Activated CD4-positive, alpha-beta T cell treated with anti-CD3 and anti-CD28 coated beads, Interleukin-2, amount 50 U/mL, for 4 hours (primary cell): ENCODE measurements at regions not wholly inside any gene's neighbourhood (a gene's known extent, or its start where the extent isn't known, plus 50 kb on each side); places are given as distances from the start of the nearest gene placed in this dataset.

Experiments used
- DNase-seq, 2 experiments: peaks; one replicate each; pipeline ENCODE4 v3.0.0-alpha.2; 2020

DNA sequence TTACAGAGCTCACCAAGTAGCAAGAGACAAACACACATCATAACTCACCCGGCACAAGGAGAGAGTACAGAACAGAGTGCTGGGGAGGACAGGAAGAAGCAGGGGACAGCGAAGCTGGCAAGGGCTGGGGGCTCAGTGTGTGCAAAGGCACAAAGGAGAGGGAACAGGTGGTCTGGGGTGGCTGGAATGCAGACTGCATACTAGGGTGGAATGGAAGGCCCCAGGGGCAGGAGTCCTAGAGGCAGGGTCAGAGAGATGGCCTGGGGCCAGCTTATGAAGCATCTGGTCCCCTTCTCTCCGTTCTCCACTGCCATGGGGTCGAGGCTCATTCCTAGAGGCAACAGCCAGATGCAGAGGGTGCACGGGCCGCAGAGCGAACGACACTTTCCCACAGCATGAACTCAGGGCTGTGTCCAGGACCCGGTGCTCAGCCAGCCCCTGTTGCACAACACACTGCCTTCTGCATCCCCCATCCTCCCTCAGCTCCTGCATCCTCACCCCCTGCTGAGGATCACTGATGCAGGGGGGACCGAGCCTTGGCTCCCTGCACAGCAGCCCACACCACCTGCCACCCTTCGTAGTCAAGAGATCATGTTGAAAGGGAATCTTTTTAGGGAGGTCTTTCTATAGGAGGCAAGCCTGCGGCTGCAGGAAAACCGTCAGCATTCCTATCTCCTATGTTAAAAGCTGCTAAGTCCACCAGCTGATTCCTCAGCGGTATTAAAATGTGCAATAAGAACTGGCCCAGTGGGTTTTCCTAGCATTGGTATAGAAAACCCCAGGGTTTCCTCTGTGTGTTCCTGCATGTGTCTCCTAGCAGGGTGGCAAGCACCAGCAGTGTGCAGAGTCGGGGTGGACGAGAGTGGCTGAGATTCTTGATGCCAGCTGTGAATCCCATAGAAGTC is 293.5 kb downstream of the UACA start:
- no peak for DNase-seq

DNA sequence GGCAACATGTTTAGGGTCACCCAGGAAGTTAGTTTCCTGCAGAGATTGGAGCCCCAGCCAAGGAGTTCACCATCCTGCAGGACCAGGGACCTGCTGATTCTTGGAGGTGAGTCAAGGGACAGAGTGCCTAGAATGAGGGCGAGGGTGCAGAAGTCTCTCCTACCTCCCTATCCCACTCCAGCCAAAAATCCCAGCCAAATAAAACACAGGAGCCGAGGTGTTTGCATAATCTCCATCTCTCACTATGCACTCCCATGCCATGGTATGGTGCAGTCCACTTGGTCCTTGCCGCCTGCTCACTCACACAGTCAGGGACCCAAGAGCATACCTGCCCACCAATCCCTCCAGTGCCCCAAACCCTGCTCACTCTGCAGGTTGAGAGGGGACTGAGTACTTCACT is 294.2 kb downstream of the UACA start:
- no peak for DNase-seq

DNA sequence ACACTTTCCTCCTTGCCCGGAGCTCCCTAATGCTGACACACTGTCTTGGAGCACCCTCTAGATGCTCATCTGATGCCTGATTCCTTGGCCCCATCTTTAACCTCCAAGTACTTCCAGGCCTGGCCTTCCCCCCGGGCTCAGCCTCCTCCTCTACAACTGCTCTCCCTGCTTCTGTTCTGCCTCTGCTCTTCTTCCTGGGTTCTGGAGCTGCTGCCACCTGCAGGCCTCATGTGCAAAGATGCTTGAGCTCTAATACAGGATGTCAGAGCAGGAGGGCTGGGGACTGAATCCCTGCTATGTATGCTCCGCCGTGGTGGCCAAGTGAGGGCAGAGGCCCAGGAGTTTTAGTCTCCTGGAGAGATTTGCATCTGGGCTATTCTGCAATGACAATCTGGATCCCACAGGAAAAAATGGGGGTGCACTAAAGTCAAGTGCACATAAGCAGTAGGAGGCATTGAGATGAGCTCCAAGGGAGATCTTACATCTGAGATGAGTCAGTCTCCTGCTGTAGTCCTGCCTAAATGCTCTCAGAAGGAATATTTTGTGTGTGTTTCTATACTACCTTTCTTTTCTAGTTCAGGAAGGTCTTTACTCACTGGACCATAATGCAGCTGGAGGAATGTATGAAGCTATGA is 296.3 kb downstream of the UACA start:
- peak; percentile 42 to 44 for DNase-seq

DNA sequence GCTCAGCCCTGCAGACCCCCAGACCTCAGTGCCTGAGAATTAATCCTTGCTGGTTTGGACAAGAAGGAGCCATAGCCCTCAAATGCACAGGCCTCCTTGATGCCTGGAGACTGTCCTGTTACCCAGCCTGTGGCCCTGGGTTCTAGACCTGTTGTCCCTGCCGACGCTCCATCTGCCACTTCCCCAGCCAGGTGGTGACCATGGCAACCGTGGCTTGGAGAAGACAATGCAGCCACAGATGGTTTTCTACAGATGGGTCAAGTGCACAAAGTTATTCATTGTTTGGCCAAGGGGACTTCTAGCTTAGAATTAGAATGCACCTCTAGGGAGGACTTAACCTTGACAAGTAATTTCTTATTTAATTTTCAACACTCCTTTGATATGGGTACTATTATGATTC is 297.1 kb downstream of the UACA start:
- no peak for DNase-seq

DNA sequence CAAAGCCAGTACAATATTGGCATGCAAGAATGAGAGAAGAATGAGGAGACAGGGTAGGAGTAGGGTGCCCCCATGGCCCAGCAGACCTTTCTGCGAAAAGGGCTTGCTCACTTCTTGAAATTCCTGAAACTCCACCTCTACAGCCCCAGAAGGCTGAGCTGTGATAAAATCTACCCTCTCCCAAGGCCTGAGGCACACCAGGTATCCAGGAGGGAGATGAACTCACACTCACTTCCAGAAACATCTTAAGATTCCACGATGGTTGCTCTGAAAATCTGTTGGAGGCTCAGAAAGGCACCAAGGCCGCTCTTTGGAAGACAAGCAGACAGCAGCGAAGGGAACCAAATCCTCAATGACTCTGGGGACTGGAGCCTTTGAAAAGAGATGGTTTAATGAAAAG is 297.5 kb downstream of the UACA start:
- DNase-seq = no peak

DNA sequence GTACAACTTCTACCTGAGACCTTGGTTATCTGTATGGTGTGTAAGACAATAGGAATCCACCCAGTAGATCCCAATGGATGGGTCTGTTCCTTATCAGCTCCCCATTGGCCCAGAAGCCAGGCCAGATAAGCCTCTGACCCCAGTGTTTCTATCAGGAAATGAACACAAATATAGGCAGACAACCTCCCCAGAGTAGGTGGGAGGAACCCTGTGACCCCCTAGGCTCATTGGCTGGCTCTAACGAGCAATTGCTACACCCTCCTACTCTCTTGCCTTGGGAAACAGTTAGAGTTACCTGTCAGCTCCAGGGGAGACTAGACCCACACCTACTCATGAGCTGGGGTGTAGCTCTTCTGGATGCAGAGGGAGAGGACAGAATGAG is 299.9 kb downstream of the UACA start:
- no peak for DNase-seq

DNA sequence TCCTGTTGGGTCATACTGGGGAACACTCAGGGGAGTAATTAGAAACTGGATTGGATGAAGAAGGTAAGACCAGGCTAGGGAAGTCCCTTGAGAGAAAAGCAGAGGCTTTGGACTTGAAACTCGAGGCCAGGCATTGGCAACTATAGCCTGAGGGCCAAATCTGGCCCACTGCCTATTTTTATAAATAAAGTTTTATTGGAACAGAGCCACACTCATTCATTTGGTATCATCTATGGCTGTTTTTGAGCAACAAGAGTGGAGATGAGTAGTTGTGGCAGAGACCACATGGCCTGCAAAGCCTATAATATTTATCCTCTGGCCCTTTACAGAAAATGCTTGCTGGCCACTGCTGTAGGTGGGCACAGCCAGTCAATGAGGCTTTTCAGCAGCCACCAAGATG is 301.4 kb downstream of the UACA start:
- no peak for DNase-seq

DNA sequence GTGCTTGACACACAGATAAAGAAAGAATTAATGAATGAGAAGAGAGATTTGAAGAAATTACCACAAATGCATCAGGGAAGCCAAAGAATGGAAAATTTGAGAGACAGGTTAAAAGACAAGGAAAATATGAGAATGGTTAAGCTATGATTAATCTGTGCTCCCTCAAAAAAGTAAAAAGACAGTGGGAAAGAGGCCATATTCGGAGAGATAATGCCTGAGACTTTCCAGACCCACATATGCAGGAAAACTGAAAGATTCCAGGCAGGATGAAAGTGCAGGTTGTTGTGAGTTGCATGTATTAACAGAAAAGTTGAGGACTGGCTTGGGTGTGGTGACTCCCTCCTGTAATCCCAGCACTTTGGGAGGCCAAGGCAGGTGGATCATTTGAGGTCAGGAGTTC is 302.3 kb downstream of the UACA start:
- no peak for DNase-seq

DNA sequence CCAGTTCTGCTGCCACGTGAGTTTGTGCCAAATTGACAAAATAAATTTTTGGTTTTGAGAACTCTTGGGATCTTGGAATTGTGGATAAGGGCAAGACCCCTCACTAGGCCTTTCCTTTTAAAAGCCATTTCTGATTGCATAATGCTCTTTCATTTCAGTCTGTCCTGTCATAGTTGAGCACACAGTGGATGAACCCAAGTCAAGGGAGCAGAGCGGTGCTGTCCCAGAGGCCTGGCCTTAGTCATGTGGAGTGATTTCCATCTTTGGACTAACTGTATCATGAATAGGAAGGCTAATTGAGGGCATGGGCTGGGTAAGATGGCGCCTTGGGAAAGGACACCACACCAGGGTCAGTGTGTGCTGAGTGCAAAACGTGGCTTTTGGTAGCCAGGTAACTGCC is 304.0 kb downstream of the UACA start:
- DNase-seq = no peak

DNA sequence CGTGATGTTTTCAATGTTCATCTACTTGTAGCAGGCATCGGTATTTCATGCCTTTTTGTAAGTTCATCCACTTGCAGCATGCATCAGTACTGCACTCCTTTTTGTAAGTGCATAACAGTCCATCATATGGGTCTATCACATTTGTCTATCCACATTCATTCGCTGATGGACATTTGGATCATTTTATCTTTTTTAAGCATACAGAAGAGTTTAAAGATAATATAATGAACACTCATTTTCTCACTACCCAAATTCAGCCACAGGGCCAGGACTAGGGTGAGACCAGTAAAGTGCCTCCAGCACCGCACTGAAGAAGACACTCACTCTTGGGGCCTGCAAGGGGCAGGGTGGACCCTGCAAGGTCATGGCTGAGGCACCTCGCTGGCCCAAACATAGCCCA is 309.6 kb downstream of the UACA start:
- DNase-seq = no peak

DNA sequence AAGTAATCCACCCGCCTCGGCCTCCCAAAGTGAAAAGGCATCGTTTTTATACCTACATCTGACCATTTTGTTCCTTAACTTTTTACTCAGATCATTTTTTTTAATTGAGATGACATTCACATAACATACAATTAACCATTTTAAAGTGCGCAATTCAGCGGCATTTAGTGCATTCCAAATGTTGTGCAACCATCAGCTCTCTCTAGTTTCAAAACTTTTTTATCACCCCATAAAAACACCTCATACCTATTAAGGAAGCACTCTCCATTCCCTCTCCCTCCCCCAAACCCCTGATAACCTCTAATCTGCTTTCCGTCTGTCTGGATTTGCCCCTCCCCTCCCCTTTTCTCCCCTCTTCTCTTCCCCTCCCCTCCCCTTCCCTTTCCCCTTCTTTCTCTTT is 310.1 kb downstream of the UACA start:
- DNase-seq = no peak

DNA sequence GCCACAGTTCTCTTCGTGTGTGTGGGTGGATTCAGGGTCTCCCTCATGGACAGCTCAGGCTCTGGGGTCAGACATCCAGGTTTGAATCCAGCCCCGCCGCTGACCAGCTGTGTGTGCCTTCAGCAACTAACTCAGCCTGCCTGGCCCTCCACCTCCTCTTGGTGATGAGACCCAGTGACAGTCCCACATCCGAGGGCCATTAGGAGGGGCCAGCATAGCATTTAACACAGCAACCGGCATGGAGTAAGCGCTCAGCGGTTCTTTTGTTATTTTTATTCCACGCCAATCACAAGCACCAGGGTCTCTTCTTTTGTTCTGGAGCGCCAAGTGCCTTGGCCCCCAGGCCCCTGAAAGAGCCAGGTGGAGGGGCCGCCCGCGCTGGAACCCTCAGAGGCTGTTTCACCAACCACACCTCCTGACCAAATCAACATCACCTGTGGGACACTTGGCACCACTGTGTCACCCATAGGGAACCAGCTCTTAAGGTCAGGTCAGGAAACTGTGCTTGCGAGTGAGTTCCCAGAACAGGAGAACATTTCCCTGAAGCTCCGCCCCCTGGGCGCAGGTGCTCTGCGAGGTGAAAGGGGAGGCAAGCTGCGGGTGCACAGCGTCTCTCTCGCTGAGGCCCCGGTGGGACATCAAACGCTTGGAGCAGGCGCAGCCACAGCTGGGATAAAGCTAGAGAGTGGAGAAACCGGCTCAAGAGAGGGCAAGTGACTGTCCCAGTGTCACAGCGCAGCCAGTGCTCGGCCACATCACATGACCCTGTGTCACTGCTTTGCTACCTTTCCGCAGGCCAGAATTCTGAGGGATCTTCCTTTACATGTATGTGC is 311.3 kb downstream of the UACA start:
- peak; percentile 53 to 54 for DNase-seq

DNA sequence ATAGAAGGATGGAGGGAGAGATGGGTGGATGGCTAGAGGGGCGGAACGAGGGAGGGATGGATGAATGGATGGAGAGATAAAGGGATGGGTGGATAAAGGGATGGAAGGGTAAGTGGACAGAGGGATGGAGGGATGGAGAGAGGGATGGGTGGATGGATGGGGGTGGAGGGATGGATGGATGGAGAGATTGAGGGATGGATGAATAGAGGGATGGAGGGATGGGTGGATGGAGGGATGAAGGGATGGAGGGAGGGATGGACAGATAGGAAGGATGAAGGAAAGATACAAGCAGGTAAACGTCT is 313.3 kb downstream of the UACA start:
- DNase-seq = no peak

DNA sequence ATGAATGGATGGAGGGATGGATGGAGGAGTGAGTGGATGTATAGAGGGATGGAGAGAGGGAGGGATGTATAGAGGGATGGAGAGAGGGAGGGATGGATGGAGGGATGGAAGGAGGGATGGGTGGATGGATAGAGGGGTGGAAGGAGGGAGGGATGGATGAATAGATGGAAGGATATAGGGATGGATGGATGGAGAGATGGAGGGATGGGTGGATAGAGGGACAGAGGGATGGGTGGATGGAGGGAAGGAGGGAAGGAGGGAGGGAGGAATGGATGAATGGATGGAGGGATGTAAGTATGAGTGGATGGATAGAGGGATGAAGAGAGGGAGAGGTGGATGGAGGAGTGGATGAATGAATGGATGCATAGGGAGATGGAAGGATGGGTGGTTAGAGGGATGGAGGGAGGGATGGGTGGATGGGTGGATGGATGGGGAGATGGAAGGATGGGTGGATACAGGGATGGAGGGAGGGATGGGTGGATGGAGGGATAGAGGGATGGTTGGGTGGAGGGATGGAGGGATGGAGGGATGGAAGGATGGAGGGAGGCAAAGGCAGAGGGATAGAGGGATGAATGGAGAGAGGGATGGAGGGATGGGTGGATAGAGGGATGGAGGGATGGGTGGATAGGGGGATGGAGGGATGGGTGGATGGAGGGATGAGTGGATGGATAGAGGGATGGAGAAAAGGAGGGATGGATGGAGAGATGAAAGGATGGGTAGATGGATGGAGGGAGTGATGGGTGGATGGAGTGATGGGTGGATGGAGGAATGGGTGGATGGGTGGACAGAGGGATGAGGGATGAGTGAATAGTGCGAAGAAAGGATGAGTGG is 313.8 kb downstream of the UACA start:
- no peak for DNase-seq

DNA sequence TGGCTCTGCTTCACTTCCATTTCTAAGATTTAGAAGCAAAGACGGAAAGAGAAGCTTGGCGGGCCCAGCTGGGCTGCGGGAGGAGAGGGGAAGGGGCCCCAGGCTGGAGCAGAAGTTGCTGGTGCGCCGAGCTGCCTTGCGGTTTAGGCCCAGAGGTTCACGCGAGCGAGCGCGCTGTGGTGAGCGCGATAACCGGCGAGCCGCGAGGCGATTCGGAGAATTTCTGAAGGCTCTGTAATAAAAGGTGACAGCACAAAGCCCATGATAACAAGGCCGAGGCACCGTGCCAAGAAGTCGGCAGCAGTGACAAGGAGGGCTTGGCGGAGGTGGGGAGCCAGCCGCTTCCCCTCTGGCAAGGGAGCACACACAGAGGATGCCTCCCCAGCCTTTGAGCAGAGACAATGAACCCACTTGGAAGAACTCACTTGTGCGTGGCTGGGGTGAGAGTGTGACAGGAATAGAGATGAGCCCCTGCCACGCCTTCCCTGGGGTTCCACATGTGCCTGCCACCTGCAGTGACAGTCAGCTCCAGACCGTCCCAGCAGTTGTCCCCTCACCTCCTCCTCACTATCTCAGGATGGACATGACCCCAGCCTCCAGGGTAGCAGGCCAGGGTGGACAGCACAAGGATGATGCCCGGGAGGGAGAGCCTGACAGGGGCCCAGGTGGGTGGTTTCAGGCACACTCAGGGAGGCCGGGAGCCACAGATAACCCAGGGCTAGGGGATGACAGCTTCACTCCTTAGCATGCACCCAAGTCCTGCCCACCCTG is 315.2 kb downstream of the UACA start:
- peak; percentile 30 to 39 for DNase-seq

DNA sequence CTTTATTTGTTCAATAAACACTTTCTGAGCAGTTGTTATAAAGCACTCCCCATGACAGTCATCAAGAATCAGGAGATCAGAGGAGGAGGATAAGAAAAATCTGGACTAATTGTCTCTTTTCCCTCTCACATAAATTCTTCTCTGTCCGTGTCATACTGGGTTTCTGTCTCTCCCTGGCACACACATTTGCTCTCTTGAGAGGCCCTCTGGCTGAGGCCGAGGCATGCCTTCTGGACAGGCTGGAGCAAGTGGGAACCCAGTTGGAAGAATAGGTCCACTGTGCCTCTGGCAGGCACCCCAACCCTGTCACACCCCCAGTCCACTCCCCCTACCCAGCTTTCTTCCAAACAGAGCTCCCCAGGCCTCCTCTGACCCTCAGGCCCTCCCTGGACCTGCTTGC is 315.8 kb downstream of the UACA start:
- DNase-seq = no peak

DNA sequence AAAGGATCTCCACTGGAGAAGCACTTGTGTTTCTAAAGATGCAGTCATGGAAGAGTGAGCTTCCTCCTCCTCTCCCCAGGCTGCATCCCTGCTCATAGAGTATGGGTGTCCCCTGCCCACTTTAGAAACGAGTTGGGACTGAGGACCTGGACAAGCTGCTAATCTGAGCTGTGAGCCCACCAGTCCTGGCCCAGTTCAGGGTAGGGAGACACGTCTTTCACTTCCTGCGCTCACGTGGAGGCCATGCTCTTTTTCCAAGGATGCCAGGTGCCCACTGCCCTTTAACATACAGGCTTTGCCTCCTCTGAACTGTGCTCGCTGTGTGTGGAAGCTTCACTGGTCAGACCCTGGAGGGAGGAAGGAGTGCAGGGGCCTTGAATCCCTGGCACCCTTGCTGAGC is 316.3 kb downstream of the UACA start:
- no peak for DNase-seq

DNA sequence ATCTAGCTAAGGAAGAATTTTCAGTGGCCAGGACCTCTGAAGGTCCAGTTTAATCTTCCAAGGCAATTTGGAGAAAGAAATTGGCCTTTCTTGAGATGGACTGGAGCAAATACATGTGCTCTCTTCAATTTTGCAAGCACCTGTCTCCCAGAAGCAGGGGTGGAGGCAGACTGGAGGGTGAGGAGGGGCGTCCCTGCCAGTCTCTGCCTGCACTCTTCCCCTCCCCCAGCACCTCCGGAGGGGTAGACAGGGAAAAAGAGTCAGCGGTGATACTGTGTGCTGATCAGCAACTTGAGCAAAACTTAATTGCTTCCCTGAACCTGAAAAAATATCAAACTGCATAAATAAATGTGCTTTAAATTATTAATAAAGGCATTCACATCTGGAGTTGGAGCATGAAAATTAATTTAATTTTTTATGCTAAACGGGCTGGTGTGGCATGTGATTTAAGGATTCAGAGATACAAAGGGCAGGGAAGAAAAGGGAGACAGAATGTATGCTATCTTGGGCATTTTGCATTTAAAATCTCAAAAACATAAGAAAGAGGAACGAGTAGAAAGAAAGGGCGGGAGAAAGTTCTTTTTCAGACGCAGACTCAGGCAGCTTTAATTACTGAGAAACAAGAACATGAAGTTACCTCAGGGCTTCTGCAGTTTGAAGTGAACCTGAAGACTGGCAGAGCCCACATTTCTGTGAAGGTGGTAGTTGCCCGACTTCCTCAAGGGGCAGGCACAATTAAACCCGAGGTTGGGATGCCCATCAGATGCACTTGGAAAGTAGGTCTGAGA is 319.7 kb downstream of the UACA start:
- no peak for DNase-seq

DNA sequence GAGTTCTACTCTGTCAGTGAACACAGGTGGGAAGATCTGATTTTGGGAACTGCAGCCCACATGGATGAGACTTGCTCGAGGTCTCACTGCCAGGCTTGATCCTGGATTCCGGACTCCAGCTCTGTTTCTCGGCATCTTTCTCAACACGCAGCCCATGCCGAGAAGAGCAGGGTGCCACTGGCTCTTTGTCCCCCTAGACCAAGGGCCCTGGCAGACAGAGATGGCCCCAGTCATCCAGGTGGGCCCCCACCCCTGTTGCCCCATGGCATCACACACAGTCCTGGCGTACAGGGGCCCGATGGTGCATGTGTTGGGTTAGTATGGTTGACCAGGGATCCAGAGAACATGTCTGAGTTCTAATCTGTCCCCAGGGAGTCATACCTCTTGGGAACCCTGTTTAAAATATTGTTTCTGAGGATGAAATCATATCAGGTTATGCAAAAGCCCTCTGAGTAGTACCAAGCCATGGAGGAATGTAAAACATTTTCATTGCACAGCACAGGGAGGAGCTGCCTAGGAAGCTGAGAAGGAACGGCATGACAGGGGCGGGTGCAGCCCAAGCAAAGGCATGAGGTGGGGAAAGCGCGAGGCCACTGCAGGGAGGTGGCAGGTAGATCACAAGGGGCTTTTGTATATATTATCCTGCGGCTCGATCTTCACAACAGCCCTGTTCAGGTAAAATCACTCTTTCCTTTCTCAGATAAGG is 320.6 kb downstream of the UACA start:
- no peak for DNase-seq

DNA sequence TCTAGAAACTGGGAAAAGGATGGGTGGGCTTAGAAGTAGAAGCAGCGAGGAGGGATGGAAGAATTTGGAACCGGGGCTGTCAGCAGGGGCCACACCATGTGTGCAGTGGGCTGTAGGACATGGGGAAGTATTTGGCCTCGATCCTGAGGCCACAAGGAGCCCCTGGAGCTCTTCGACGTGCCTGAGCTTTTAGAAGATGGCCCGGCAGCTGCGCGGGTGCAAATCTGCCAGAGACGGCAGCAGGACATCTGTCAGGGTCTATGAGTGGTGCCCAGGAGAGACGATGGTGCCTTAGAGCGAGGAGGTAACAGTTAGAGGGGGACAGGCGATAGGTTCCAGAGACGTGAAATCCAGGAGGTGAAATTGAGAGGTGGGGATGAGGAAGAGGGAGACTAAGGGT is 321.1 kb downstream of the UACA start:
- DNase-seq = no peak
